ENCODE measurements at regions not wholly inside any gene's neighbourhood (a gene's known extent, or its start where the extent isn't known, plus 50 kb on each side); places are given as distances from the start of the nearest gene placed in this dataset.

DNA sequence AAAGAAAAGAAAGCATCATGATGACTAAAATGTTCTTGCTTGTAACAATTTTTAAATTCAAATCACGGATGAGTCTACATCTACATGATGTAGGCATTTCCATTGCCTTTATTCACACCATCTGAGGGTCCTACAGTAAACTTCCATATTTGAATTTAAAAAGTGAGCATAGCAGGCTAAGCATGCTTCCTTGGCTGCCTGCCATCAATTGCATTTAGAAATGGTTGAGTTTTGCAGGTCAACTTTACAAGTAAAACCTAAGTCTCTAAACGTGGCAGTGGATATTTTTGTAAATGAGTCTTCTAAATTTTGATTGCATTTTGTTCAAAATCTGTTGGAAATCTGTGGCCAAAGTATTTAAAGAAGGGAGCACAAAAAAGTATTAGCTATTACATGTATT is 136.5 kb upstream of the PTCH1 start:
- Histone ChIP-seq H3K27me3 (replicated peaks; ENCODE audit: insufficient read depth, low read length) (no peaks in the 10 kb centered on the region), H3K9me2 (replicated peaks; ENCODE audit: insufficient read depth, low read length) (no peaks in the 10 kb centered on the region), H3K79me2 (ENCODE audit: low read length) (no peaks in the 10 kb centered on the region), H3K36me3 (replicated peaks; ENCODE audit: insufficient read depth, low read length) (no peaks in the 10 kb centered on the region), H3K9ac (ENCODE audit: low read length) (no peak overlapping the region), H3F3A (ENCODE audit: insufficient read depth, low read length) (no peaks in the 10 kb centered on the region), H3K4me3 (ENCODE audit: low read length) (no peak overlapping the region), H3K27ac (ENCODE audit: low read length) (no peak overlapping the region), H2AFZ (ENCODE audit: low read length) (no peak overlapping the region), H4K20me1 (ENCODE audit: insufficient read depth, low read length) (no peaks in the 10 kb centered on the region), H3K9me3 (replicated peaks; ENCODE audit: insufficient read depth, low read length) (no peaks in the 10 kb centered on the region), H3K4me2 (ENCODE audit: low read depth, low read length) (no peak overlapping the region), H3K4me1 (ENCODE audit: low read length) (no peaks in the 10 kb centered on the region)
- TF ChIP-seq EZH2phosphoT487 (IDR thresholded peaks at IDR 0.05; ENCODE audit: low read length): no peak
- TF ChIP-seq EZH2 (optimal IDR thresholded peaks at IDR 0.05; ENCODE audit: low read depth, low read length): no peak
- TF ChIP-seq, protein P1, sequence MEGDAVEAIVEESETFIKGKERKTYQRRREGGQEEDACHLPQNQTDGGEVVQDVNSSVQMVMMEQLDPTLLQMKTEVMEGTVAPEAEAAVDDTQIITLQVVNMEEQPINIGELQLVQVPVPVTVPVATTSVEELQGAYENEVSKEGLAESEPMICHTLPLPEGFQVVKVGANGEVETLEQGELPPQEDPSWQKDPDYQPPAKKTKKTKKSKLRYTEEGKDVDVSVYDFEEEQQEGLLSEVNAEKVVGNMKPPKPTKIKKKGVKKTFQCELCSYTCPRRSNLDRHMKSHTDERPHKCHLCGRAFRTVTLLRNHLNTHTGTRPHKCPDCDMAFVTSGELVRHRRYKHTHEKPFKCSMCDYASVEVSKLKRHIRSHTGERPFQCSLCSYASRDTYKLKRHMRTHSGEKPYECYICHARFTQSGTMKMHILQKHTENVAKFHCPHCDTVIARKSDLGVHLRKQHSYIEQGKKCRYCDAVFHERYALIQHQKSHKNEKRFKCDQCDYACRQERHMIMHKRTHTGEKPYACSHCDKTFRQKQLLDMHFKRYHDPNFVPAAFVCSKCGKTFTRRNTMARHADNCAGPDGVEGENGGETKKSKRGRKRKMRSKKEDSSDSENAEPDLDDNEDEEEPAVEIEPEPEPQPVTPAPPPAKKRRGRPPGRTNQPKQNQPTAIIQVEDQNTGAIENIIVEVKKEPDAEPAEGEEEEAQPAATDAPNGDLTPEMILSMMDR (IDR thresholded peaks at IDR 0.05; ENCODE audit: low read length): no peak
- no peak for DNase-seq

- H3K9me2 ChIP-seq (replicated peaks; ENCODE audit: insufficient read depth, low read length): no peaks in the 10 kb centered on the region
- H3K4me1 ChIP-seq (ENCODE audit: low read length): no peaks in the 10 kb centered on the region
- H3K36me3 ChIP-seq (replicated peaks; ENCODE audit: insufficient read depth, low read length): no peaks in the 10 kb centered on the region
- no peak overlapping the region for H3K4me3 ChIP-seq (ENCODE audit: low read length)
- no peaks in the 10 kb centered on the region for H3K27me3 ChIP-seq (replicated peaks; ENCODE audit: insufficient read depth, low read length)
- no peak for DNase-seq
- no peaks in the 10 kb centered on the region for H3K79me2 ChIP-seq (ENCODE audit: low read length)
- no peak overlapping the region for H3K9ac ChIP-seq (ENCODE audit: low read length)
- H3K9me3 ChIP-seq (replicated peaks; ENCODE audit: insufficient read depth, low read length): no peaks in the 10 kb centered on the region
- no peaks in the 10 kb centered on the region for H3F3A ChIP-seq (ENCODE audit: insufficient read depth, low read length)
- TF ChIP-seq, protein P1 (IDR thresholded peaks at IDR 0.05; ENCODE audit: low read length): no peak
- H4K20me1 ChIP-seq (ENCODE audit: insufficient read depth, low read length): no peaks in the 10 kb centered on the region
- H3K27ac ChIP-seq (ENCODE audit: low read length): no peak overlapping the region
- no peak overlapping the region for H3K4me2 ChIP-seq (ENCODE audit: low read depth, low read length)
- no peak overlapping the region for H2AFZ ChIP-seq (ENCODE audit: low read length)
Measured at GRCh38 chr9:95650720-95651119, 133.9 kb upstream of the PTCH1 start.

- no peak overlapping the region for H2AFZ ChIP-seq (ENCODE audit: low read length)
- H3K9me3 ChIP-seq (replicated peaks; ENCODE audit: insufficient read depth, low read length): no peaks in the 10 kb centered on the region
- H3K9me2 ChIP-seq (replicated peaks; ENCODE audit: insufficient read depth, low read length): no peaks in the 10 kb centered on the region
- no peak overlapping the region for H3K4me2 ChIP-seq (ENCODE audit: low read depth, low read length)
- H3K79me2 ChIP-seq (ENCODE audit: low read length): no peaks in the 10 kb centered on the region
- no peaks in the 10 kb centered on the region for H3F3A ChIP-seq (ENCODE audit: insufficient read depth, low read length)
- no peak overlapping the region for H3K27ac ChIP-seq (ENCODE audit: low read length)
- no peaks in the 10 kb centered on the region for H3K36me3 ChIP-seq (replicated peaks; ENCODE audit: insufficient read depth, low read length)
- H3K27me3 ChIP-seq (replicated peaks; ENCODE audit: insufficient read depth, low read length): no peaks in the 10 kb centered on the region
- H3K4me1 ChIP-seq (ENCODE audit: low read length): no peaks in the 10 kb centered on the region
- DNase-seq: no peak
- no peak overlapping the region for H3K4me3 ChIP-seq (ENCODE audit: low read length)
- H3K9ac ChIP-seq (ENCODE audit: low read length): no peak overlapping the region
- no peaks in the 10 kb centered on the region for H4K20me1 ChIP-seq (ENCODE audit: insufficient read depth, low read length)
- TF ChIP-seq EZH2 (optimal IDR thresholded peaks at IDR 0.05; ENCODE audit: low read depth, low read length) (no peak), EZH2phosphoT487 (IDR thresholded peaks at IDR 0.05; ENCODE audit: low read length) (no peak)
- TF ChIP-seq, protein P1 (IDR thresholded peaks at IDR 0.05; ENCODE audit: low read length): no peak
Measured at GRCh38 chr9:95649801-95650213, 133.0 kb upstream of the PTCH1 start.

Measured in MM.1S (cell line).